Astrocyte of the spinal cord (primary cell): ENCODE measurements at regions not wholly inside any gene's neighbourhood (a gene's known extent, or its start where the extent isn't known, plus 50 kb on each side); places are given as distances from the start of the nearest gene placed in this dataset.

Experiments
- DNase-seq: peaks from one replicate; pipeline ENCODE4 v3.0.0; 2011; ENCODE audit warnings: low read depth, low spot score
- H3K4me3 ChIP-seq: 2 replicates; pipeline ENCODE4 v1.5.1; 2011; ENCODE audit warnings: low read depth, mild to moderate bottlenecking, low read length, moderate library complexity
- in situ Hi-C: cut with HindIII; loops from 2 replicates; pipeline ENCODE4 v1.10.0; 2017; ENCODE audit warnings: low sequenced_read_pairs
- TF ChIP-seq, protein P1 (sequence below): IDR thresholded peaks from 2 replicates; pipeline ENCODE4 v1.5.1; 2012; ENCODE audit warnings: low read depth, mild to moderate bottlenecking, low read length, inconsistent platforms

DNA sequence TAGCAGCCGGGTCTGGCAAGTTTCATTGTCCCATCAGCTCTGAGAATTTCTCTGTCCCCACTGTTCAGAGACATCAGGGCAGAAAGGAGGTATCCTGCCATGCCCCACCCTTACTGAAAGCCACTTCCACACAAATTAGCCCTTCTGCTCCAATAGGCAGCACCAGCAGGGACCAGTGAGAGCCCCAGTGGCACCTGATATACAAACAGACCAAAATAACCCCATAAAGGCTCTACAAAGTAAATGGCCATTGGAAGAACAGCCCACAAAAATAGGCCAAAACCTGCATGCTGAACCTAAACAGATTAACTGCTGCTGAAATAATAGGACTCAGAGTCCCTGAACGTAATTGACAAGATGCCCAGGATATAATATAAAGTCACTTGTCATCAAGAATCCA is 199.9 kb downstream of the TMEM200A start:
- in situ Hi-C loops = no loop called here
- DNase-seq = no peak
- TF ChIP-seq, protein P1, sequence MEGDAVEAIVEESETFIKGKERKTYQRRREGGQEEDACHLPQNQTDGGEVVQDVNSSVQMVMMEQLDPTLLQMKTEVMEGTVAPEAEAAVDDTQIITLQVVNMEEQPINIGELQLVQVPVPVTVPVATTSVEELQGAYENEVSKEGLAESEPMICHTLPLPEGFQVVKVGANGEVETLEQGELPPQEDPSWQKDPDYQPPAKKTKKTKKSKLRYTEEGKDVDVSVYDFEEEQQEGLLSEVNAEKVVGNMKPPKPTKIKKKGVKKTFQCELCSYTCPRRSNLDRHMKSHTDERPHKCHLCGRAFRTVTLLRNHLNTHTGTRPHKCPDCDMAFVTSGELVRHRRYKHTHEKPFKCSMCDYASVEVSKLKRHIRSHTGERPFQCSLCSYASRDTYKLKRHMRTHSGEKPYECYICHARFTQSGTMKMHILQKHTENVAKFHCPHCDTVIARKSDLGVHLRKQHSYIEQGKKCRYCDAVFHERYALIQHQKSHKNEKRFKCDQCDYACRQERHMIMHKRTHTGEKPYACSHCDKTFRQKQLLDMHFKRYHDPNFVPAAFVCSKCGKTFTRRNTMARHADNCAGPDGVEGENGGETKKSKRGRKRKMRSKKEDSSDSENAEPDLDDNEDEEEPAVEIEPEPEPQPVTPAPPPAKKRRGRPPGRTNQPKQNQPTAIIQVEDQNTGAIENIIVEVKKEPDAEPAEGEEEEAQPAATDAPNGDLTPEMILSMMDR = no peak
- no peak overlapping the region for H3K4me3 ChIP-seq

DNA sequence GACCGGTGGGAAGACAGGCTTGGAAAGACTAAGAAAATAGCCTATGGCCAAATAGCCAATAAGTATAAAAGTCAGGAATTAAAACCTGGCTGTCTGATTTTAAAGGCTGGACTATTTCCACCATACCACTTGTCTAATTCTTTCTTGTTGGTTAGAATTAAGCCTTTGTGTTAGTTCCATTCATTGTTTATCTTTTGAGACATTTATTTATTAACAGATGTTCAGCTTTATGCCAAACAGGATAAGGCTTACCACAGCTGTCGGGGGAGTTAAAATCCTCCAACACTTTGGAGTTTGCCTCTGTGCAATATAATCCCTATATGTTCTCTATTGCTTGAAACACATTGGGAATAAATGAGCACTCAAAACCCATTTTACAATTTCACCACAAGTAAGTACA is 208.3 kb downstream of the TMEM200A start:
- in situ Hi-C loops = no loop called here

DNA sequence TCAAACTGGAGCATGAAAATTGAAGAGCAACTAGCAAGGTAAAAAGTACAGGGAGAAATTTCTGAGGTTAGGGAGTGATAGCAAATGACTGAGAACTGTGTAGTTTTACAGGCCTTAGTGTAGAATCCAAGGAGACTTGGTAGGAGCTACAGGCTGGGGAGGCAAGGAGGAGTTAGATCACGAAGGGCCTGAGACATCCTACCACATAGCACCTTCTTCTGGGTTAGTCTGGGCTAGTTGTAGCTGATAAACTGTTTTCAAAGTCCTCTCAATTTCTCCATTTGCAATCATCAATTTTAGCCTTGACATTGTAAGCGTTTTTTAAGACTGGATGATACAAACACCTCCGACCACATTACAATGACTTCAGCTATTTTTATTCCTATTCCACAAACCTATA is 209.7 kb downstream of the TMEM200A start:
- in situ Hi-C loops = no loop called here
- DNase-seq = no peak

More for the DNA sequence above, 208.3 kb downstream of the TMEM200A start:
- no peak for DNase-seq
- TF ChIP-seq, protein P1 = no peak
- H3K4me3 ChIP-seq = no peak overlapping the region

DNA sequence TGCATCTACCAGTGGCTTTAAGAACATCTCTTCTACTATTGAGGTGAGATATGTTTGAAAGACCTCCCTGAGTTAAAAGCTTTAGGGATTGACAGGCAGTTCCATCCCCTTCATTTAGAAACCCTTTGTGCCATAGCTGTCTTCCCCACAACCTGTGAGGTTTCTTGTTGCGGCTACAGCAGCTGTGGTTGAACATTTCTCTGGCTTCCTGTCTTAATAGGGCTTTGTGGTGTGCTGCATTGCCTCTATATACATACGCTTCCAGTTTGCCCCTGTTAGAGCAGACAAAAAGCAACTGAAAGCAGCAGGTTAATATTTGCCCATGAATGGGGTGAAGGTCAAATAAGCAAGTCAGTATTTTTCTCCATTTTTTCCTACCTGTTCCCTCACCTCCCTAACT is 210.2 kb downstream of the TMEM200A start:
- in situ Hi-C loops = no loop called here
- TF ChIP-seq, protein P1 = no peak
- no peak overlapping the region for H3K4me3 ChIP-seq
- no peak for DNase-seq

More for the DNA sequence above, 209.7 kb downstream of the TMEM200A start:
- TF ChIP-seq, protein P1 = no peak
- H3K4me3 ChIP-seq = no peak overlapping the region

DNA sequence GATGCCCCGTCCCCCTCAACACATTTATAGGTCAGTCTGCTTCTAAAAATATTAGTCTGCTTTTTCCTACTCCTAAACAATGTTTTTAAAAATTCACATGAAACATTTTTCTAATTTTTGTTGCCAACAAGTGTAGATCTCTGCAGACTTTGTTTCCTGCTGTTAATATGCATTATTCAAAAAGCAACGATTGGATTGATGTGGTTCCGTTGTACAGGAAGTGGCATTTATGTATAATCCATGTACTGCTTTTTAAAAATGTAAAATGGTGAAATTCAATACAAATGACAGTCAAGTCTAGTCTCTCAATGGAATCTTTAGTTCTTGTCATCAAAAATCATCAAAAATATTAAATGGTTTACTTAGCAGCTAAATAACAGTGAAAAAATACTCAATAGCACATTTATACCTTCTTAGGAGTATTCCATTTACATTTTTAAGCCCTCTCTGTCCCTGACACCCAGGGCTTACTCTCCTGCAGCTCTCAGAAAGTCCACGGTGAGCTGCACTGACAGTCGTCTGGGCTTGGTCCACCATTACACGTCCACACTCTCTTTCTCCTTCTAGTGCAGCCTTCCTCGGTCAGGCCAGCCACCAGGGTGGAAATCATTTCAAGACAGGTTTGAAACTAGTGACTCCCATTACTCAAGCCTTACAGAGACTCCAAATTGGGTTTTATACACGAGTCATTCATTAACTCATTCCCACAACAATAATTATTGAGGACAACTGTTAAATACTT is 211.5 kb downstream of the TMEM200A start:
- TF ChIP-seq, protein P1 = no peak
- no peak overlapping the region for H3K4me3 ChIP-seq
- no peak for DNase-seq
- in situ Hi-C loops = no loop called here

DNA sequence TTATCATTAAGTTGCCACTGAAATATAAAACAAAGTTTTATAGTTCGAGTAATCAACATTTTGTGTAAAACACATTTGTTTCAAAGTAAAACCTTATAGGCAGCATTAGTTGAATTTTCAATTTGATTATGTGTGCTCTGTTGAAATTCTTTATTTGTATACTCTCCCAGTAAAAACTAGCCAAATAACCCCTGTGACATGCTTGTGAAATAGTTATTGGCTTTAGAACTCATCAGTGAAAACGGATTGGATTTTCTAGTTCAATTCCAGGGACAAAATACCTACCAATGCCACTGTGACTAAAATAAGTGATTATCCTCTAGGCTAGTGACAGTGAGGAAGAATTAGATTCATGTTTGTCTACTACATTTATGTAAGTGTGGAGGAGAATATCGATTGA is 212.9 kb downstream of the TMEM200A start:
- TF ChIP-seq, protein P1 = no peak
- in situ Hi-C loops = no loop called here
- DNase-seq = no peak
- no peak overlapping the region for H3K4me3 ChIP-seq

DNA sequence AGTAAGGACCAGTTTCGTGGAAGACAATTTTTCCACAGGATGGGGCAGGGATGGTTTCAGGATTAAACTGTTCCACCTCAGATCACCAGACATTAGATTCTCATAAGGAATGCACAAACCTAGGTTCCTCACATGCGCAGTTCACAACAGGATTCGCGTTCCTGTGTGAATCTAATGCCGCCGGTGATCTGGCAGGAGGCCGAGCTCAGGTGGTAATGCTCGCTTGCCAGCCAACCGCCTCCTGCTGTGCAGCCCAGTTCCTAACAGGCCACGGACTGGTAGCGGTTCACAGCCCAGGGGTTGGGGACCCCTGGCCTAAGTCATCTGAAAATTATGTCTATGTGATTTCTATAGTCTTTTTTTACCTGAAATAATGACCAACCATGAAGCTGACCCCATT is 217.5 kb downstream of the TMEM200A start:
- no peak overlapping the region for H3K4me3 ChIP-seq
- DNase-seq = no peak
- TF ChIP-seq, protein P1 = no peak
- in situ Hi-C loops = no loop called here
